NCI-H1694 (cell line): ENCODE measurements at regions not wholly inside any gene's neighbourhood (a gene's known extent, or its start where the extent isn't known, plus 50 kb on each side); places are given as distances from the start of the nearest gene placed in this dataset.
A peak's percentile ranks its signal among the peaks of the same experiment; 100 is the strongest.

Experiments used
- DNase-seq: peaks from one replicate; lab custom pipeline; 2025; lab: John Stamatoyannopoulos, UW

GRCh38 chr1:199855580-199855979 is 171.9 kb upstream of the NR5A2 start:
- no peak for DNase-seq

- no peak for DNase-seq
These were observed 171.2 kb upstream of the NR5A2 start for GRCh38 chr1:199856216-199856780.

- DNase-seq = no peak
These were observed 170.4 kb upstream of the NR5A2 start for GRCh38 chr1:199857108-199857507.

DNA sequence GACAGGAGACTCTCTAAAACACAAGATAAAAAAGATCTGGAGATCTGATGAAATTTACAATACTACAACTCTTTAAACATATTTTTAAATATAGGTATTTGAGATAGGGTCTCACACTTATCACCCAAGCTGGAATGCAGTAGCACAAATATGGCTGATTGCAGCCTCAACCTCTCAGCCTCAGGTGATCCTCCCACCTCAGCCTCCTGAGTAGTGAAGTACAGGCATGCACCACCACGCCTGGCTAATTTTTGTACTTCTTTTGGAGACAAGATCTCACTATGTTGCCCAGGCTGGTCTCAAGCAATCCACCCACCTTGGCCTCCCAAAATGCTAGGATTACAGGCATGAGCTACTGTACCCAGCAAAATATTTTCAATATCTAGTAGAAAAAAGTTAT is 170.0 kb upstream of the NR5A2 start:
- DNase-seq = no peak

GRCh38 chr1:199858171-199858570 is 169.3 kb upstream of the NR5A2 start:
- no peak for DNase-seq

- no peak for DNase-seq
These were observed 168.7 kb upstream of the NR5A2 start for GRCh38 chr1:199858856-199859255.

- DNase-seq = peak; percentile 45
These were observed 168.0 kb upstream of the NR5A2 start for GRCh38 chr1:199859491-199859933.

GRCh38 chr1:199861020-199861795 is 166.3 kb upstream of the NR5A2 start:
- DNase-seq = no peak

GRCh38 chr1:199862047-199862446 is 165.5 kb upstream of the NR5A2 start:
- no peak for DNase-seq

GRCh38 chr1:199866210-199866617 is 161.3 kb upstream of the NR5A2 start:
- DNase-seq = no peak

DNA sequence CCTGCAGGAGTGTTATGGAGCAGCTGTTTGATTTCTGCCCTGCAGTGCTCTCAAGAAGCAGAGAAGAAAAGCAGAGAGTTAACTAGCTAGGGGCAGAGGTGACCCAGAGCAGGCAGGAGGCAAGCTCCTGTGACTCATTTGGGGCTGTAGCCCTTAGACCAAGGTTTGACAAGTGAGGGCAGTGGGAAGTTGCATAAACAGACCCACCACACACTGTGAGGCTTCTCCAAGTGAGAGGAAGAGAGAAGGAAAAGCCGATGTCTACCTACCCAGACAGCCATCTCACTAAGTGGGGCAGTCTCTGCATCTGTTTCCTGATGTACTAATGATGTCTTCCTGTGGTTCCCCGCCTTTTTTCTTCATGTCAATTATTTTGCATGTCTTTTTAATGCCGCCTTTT is 159.9 kb upstream of the NR5A2 start:
- no peak for DNase-seq

DNA sequence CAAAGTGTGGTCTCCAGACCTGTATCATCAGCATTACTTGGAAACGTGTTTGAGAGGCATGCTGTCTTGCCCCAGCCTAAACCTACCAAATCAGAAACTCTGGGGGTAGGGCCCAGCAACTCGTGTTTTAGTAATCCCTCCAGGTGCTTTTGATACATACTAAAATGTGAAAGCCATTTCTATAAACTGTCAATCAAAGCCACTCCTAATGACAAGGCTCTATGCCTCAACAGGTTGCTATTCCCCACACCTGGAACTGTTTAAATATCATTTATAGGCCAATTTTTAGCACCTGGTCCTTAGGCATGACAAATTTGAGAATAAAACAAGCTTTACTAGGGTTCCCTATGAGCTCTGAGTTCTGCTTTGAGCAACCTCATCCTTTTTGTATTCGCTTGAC is 158.7 kb upstream of the NR5A2 start:
- DNase-seq = no peak

- DNase-seq = no peak
These were observed 152.2 kb upstream of the NR5A2 start for GRCh38 chr1:199875337-199875736.

DNA sequence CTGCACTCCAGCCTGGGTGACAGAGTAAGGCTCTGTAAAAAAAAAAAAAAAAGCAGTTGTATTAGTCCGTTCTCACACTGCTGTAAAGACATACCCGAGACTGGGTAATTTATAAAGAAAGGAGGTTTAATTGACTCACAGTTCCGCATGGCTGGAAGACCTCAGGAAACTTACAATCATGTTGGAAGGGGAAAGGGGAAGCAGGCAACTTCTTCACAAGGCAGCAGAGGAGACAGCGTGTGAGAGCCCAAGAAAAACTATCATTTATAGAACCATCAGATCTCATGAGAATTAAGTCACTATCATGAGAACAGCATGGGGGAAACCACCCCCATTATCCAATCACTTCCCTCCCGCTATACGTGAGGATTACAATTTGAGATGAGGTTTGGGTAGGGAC is 151.7 kb upstream of the NR5A2 start:
- no peak for DNase-seq

GRCh38 chr1:199877526-199878384 is 149.8 kb upstream of the NR5A2 start:
- no peak for DNase-seq

GRCh38 chr1:199878823-199879222 is 148.7 kb upstream of the NR5A2 start:
- DNase-seq = no peak

GRCh38 chr1:199898654-199899053 is 128.9 kb upstream of the NR5A2 start:
- no peak for DNase-seq

GRCh38 chr1:199901341-199901740 is 126.2 kb upstream of the NR5A2 start:
- DNase-seq = no peak

GRCh38 chr1:199907361-199907760 is 120.1 kb upstream of the NR5A2 start:
- DNase-seq = no peak

DNA sequence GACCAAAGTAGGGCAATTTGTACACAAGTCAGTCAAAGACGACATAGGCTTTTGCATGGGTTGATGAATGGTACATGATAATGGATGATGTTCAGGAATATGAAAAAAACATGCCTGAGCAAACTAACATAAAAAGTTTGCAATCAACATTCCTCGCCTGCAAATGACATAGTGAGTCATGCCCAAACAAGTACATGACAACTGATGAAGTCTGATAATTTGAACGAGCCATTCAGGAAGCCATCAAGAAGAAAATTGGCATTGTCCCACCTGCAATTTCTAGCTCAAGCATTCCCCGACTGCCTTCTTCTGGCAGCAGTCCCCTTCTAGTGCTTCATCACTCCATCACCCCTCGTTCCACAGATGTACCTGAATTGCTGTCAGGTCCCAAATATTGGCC is 118.4 kb upstream of the NR5A2 start:
- no peak for DNase-seq

GRCh38 chr1:199913318-199913717 is 114.2 kb upstream of the NR5A2 start:
- DNase-seq = no peak

- no peak for DNase-seq
These were observed 113.0 kb upstream of the NR5A2 start for GRCh38 chr1:199914546-199914945.

DNA sequence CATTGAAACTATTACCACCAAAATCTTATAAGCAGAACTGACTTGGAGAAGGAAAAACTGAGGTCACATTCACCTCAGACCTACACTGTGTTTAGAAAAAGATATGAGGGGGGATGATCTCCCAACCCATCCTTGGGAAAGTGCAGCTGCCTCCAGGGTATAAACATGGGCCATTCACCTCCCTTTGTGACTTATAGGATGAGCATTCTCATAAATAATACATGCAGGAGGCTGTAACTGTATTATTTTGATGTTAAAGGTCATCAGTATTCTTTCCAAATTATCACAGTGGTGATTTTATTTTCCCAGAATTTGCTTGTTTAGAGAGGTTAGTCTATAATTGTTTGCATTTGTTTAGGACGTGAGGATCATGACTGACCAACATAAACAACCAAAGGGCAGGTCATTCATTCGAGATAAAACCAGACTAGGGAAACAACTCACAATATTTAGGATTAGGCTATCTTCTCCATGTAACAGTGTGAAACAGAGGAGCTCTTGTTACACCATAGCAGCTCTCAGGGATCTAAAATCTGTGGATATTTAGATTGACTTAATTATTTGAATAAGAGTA is 109.2 kb upstream of the NR5A2 start:
- no peak for DNase-seq
